Mesodermal cell (in vitro differentiated cells): ENCODE measurements at regions not wholly inside any gene's neighbourhood (a gene's known extent, or its start where the extent isn't known, plus 50 kb on each side); places are given as distances from the start of the nearest gene placed in this dataset.

ENCODE experiments used
- H3K27ac ChIP-seq: 2 replicates; pipeline ENCODE4 v1.7.0; 2013; ENCODE audit warnings: mild to moderate bottlenecking, low read depth, low read length, moderate library complexity; ENCODE audit not compliant: severe bottlenecking
- H3K36me3 ChIP-seq: 2 replicates; pipeline ENCODE4 v1.7.1; 2013; ENCODE audit warnings: mild to moderate bottlenecking, low read length, moderate library complexity; ENCODE audit not compliant: control insufficient read depth, insufficient read depth
- H3K4me1 ChIP-seq: one replicate; pipeline ENCODE4 v1.7.1; 2013; ENCODE audit warnings: mild to moderate bottlenecking, low read length; ENCODE audit not compliant: insufficient read depth, control insufficient read depth, poor library complexity, severe bottlenecking
- H3K4me3 ChIP-seq: 2 replicates; pipeline ENCODE4 v1.7.0; 2013; ENCODE audit warnings: low read length, control low read depth, mild to moderate bottlenecking; ENCODE audit not compliant: insufficient read depth, poor library complexity, severe bottlenecking; ENCODE audit errors: extremely low read depth
- H3K9me3 ChIP-seq: 2 replicates; pipeline ENCODE4 v1.7.1; 2013; ENCODE audit warnings: mild to moderate bottlenecking, low read length, moderate library complexity; ENCODE audit not compliant: control insufficient read depth
- WGBS, 2 experiments: methylation state at CpG; one replicate each; pipeline ENCODE4 v1.1.5; 2013; ENCODE audit warnings: missing lambda C conversion rate in 2 of 2; ENCODE audit not compliant: insufficient coverage in 2 of 2; 5-methylcytosine and 5-hydroxymethylcytosine counted together

DNA sequence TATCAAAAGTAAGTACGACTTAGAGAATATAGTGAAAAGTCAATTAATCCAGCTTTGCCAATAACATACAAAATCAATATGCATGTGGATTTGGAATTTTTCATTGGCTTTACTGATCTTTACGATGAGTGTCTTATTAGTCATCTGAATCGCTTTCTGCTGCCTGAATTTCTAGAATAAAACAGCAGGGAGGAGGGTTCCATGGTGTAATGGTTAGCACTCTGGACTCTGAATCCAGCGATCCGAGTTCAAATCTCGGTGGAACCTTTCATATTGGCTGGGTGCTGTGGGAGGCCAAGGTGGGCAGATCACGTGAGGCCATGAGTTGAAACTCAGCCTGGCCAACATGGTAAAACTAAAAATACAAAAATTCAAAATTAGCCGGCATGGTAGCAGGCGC, 448.8 kb downstream of the RNF144B start:
- Histone ChIP-seq H3K36me3 (no peaks in the 10 kb centered on the region), H3K4me3 (no peak overlapping the region), H3K9me3 (no peaks in the 10 kb centered on the region), H3K4me1 (no peaks in the 10 kb centered on the region), H3K27ac (no peak overlapping the region)
- WGBS, 2 experiments = 88 to 96% methylated on average over 7 of the region's 9 CpGs

DNA sequence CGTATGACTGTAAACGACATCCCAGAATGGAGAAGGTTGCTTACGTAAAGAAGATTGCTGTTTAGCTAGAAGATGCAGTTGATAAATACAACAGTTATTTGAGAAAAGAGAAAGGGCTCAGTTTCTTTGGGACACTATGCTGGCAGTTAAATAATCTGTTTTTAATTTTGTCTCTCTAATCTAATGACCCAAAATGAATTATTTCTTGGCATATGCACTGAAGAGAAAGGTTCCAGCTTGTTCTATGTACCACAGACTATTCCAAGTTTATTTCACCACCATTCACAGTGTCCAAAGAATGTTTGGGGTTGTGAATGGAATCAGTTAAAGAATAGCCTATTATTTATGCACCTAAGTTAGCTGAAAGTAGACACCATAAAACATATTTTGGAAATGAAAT, 449.9 kb downstream of the RNF144B start:
- no peak overlapping the region for H3K4me3 ChIP-seq
- no peak overlapping the region for H3K27ac ChIP-seq
- WGBS, 2 experiments = 65 to 71% methylated on average over 3 of the region's 3 CpGs
- no peaks in the 10 kb centered on the region for H3K9me3 ChIP-seq
- H3K4me1 ChIP-seq = no peaks in the 10 kb centered on the region
- H3K36me3 ChIP-seq = no peaks in the 10 kb centered on the region

DNA sequence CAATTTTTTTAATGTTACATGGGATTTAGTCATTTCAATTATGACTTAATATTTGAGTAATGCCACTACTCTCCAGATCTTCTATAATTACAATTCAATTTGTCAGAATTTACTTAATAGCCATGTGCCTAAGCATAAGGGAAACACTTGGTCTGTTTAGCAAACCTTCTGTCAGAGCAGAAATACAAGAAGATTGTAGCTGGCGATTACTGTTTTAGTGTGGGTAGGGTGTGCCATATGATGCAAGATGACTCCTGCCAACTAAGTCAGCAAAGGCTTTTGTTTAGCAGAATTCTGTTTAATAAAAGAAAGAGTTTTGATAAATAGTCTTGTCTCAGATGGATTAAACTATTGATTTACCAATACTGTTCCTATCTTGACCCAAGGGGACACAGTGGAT, 455.4 kb downstream of the RNF144B start:
- no peaks in the 10 kb centered on the region for H3K9me3 ChIP-seq
- 90 to 100% methylated on average over 1 of the region's 1 CpG for WGBS, 2 experiments
- no peak overlapping the region for H3K4me3 ChIP-seq

DNA sequence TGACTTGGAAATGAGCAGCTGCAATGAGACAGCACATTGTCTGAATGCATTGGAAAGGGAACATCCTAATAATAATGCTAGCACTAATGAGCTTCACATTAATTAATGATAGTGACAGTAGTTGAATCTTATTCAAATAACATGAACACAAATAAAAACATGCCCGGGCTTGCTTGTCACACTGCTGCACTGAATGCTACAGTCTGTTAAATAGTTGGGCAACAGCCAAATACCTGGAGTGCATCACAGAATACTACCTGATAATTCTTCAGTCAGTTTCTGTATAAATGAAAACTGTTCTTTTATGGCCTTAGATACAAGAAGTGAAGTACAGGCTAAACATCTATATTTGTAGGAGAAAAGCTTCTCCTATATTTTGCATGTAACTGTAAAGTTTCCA, 458.7 kb downstream of the RNF144B start:
- Histone ChIP-seq H3K9me3 (no peaks in the 10 kb centered on the region), H3K4me3 (no peak overlapping the region), H3K4me1 (no peaks in the 10 kb centered on the region), H3K36me3 (no peaks in the 10 kb centered on the region), H3K27ac (no peak overlapping the region)
- WGBS, 2 experiments = 83% methylated on average over 1 of the region's 1 CpG; no CpG with 5 or more reads in 1 of the 2 experiments

More for the DNA sequence above, 455.4 kb downstream of the RNF144B start:
- Histone ChIP-seq H3K36me3 (no peaks in the 10 kb centered on the region), H3K4me1 (no peaks in the 10 kb centered on the region), H3K27ac (no peak overlapping the region)

DNA sequence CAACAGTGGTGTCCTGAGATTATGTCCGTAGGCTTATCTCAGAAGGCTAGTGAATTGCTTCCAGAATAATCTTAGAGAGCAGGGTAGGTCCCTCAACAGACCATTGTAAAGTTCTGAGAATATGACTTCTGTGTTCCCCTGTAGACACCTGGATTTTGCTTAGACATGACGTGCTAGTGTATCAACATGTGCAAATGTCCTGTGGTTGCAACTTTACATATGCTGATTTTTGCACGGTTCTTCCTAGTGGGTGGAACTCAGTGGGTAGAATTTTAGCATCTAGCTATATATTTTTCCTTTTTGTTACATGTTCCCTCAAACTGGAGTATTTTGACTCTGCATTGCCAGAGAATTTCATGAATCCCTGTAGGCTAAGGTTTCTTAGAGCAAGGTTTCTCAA, 459.2 kb downstream of the RNF144B start:
- H3K9me3 ChIP-seq = no peaks in the 10 kb centered on the region
- H3K27ac ChIP-seq = no peak overlapping the region
- H3K4me1 ChIP-seq = no peaks in the 10 kb centered on the region
- no peaks in the 10 kb centered on the region for H3K36me3 ChIP-seq
- WGBS, 2 experiments = 79% methylated on average over 2 of the region's 3 CpGs; no CpG with 5 or more reads in 1 of the 2 experiments
- H3K4me3 ChIP-seq = no peak overlapping the region

DNA sequence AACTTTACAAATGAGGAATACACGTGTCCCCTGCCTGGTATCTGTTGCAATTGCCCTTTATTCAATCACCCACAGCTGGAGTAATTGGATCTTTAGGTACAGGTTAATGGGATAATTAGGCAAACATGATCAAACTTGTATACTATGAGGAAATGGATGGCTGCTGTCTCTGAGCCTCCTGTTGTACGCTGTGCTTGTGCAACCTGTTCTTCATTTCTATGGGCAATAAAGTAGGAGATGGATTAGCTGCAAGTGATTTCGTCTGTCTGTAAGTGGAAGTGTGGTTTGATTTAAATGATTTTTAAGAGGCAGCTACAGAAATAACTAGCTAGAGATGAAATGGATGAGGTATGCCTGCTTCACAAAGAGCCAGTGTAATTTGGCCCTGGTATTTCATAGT, 474.1 kb downstream of the RNF144B start:
- Histone ChIP-seq H3K9me3 (no peaks in the 10 kb centered on the region), H3K4me3 (no peak overlapping the region), H3K36me3 (no peaks in the 10 kb centered on the region), H3K27ac (no peak overlapping the region), H3K4me1 (no peaks in the 10 kb centered on the region)
- 67 to 70% methylated on average over 2 of the region's 3 CpGs for WGBS, 2 experiments

DNA sequence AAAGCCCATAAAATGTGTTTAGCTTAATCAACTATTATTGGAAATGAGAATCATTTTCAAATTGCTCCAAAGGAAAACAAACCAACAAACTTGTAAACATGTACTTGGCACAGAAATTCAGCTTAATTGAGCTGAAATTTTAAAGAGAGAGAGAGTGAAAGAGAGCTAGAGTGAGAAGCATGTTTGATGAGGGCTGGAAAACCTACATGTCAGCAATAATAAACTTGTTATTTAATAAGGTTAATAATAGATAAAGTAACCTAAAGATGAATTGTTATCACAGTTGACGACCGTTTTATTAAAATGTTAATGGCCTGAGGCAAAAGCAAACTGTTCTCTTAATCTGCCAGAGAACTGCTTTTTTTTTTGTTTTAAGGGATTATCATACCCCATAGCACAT, 496.1 kb downstream of the RNF144B start:
- no peaks in the 10 kb centered on the region for H3K4me1 ChIP-seq
- H3K4me3 ChIP-seq = no peak overlapping the region
- WGBS, 2 experiments = 80% methylated on average over 1 of the region's 2 CpGs; no CpG with 5 or more reads in 1 of the 2 experiments
- H3K27ac ChIP-seq = no peak overlapping the region
- no peaks in the 10 kb centered on the region for H3K9me3 ChIP-seq
- H3K36me3 ChIP-seq = no peaks in the 10 kb centered on the region

DNA sequence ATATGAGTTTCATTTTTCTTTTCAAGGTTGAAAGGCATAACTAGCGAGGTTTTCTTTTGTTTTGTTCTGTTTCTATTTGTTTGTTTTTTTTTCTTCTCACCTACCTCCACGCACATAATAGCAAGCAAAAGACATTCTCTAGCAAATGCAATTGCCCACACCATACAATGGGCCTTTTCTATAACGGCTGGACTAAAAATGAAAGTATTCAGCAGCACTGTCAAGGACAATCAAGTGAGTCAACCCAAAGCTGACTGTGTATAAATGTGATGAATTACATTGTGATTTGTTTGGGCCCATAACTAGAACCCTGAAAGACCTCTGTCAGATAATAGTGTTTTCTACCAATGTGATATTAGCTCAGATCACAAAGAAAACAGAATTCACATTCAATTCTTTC, 496.7 kb downstream of the RNF144B start:
- WGBS, 2 experiments = 80% methylated on average over 1 of the region's 3 CpGs; no CpG with 5 or more reads in 1 of the 2 experiments
- H3K27ac ChIP-seq = no peak overlapping the region
- H3K36me3 ChIP-seq = no peaks in the 10 kb centered on the region
- no peaks in the 10 kb centered on the region for H3K4me1 ChIP-seq
- no peaks in the 10 kb centered on the region for H3K9me3 ChIP-seq
- no peak overlapping the region for H3K4me3 ChIP-seq

DNA sequence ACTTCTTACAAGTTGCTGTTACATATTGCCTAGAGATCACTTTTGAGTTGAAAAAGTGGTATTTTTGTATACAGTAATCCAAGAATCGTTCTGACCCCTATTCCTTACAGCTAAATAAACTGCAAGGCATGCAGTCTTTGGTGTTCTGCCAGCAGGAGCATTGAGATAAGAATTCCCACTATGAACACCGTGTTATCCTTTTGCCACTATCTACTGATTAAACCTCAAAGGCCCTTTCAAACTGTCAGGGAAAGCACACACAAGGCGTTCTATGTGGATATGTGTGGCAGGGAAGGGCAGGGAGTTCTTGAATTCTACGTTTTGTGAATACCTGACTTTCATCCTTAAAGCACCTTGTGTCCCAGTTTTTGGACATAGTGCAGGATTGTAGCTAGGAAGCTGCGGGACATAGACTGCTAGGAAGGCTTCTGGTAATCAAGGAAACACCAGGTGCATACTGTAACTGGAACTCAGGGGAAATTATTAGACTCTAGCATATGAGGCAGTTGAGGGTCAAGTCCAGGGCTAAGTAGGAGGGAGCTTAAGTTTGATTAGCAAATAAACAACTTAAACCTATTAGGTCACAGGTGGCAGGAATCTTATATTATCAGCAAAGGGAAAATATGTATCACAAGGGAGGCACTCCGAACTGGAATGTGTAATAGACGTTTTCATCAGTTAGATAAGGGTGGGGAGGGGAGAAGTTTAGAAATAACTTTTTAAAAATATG, 506.6 kb downstream of the RNF144B start:
- Histone ChIP-seq H3K36me3 (no peaks in the 10 kb centered on the region), H3K9me3 (no peaks in the 10 kb centered on the region), H3K4me3 (no peak overlapping the region), H3K27ac (no peak overlapping the region), H3K4me1 (no peaks in the 10 kb centered on the region)
- WGBS, 2 experiments = 67 to 100% methylated on average over 1 of the region's 7 CpGs

DNA sequence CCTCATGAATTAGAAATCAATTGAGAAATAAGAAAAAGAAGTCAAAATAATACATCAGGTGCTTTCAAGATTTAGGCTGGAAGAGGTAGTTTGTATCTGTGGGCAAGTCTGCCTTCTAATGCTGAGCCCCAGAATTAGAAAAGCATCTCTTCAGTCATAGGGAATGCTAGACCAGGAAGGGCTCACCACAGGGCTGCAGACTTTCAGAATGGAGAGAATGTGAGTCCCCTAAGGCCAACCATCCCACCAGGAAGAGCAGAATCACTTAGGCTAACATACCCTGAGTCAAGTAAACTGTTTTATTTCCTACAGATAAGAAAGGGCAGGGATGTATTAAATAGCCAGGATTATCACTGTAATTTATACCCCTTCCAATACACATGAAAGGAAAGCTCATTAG, 510.2 kb downstream of the RNF144B start:
- Histone ChIP-seq H3K36me3 (no peaks in the 10 kb centered on the region), H3K27ac (no peak overlapping the region), H3K4me3 (no peak overlapping the region), H3K9me3 (no peaks in the 10 kb centered on the region), H3K4me1 (no peaks in the 10 kb centered on the region)

DNA sequence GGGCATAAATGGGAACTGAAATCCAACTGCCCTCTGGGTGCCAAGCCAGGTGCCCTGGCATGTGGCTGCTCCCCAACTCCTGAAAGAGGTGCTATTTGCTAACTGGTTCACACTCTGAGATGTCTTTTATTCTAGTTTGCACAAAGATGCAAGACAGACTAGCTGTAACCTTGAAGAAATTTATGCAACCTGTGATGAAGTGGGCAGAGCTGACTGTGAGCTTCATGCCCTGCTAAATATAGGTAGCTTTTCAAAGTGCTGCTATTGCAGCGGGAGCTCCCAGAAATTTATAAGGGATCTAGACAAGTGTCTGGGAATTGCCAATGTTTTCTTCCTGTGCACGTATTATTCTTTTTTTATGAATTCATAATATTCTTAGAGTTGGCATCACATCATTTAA, 517.5 kb downstream of the RNF144B start:
- Histone ChIP-seq H3K36me3 (no peaks in the 10 kb centered on the region), H3K9me3 (no peaks in the 10 kb centered on the region), H3K4me1 (no peaks in the 10 kb centered on the region), H3K4me3 (no peak overlapping the region), H3K27ac (no peak overlapping the region)
- no CpG with 5 or more reads among the region's 2 CpGs for WGBS, 2 experiments
